Endothelial cell of umbilical vein (primary cell): ENCODE measurements at regions not wholly inside any gene's neighbourhood (a gene's known extent, or its start where the extent isn't known, plus 50 kb on each side); places are given as distances from the start of the nearest gene placed in this dataset.

ENCODE experiments used
- BruUV-seq: library from RNA; stranded (reverse); fragments of 400-500 nt; replicated peaks from 2 replicates; lab custom pipeline; 2021; lab: Mats Ljungman, UMichigan
- CTCF ChIA-PET: fragments of 300-600, 350-600 bp; sonication (Branson Sonifier 250); formaldehyde crosslinking; loops from one replicate; lab custom pipeline; 2021; ENCODE audit warnings: antibody characterized with exemption, inconsistent platforms; lab: Charles Lee
- POLR2A ChIA-PET: fragments of 300-600, 350-600 bp; sonication (Branson Sonifier 250); formaldehyde crosslinking; loops from one replicate; lab custom pipeline; 2021; ENCODE audit warnings: antibody characterized with exemption, inconsistent platforms; lab: Charles Lee
- DNase-seq: peaks from one replicate; pipeline ENCODE4 v3.0.0-alpha.2; 2011; ENCODE audit warnings: low read depth, low spot score
- FAIRE-seq: peaks from 2 replicates; lab custom pipeline; 2011; peaks lifted over from hg19 to GRCh38; lab: Jason Lieb, UNC
- H2AFZ ChIP-seq: 2 replicates; pipeline ENCODE4 v1.6.0; 2012; ENCODE audit warnings: low read depth, low read length, control low read depth, inconsistent platforms
- H3K27ac ChIP-seq: 2 replicates; pipeline ENCODE4 v1.5.1; 2011; ENCODE audit warnings: low read depth, mild to moderate bottlenecking, control low read depth, low read length, moderate library complexity; ENCODE audit not compliant: insufficient read depth
- H3K27me3 ChIP-seq, 2 experiments: 2 replicates each; pipeline versions ENCODE4 v1.6.0 to v1.6.1; 2011; ENCODE audit warnings: low read length in 2 of 2, mixed read lengths in 1 of 2; ENCODE audit not compliant: control insufficient read depth in 2 of 2, insufficient read depth in 2 of 2
- H3K36me3 ChIP-seq, 2 experiments: 2 replicates in 1 of 2; 3 replicates in 1 of 2; pipeline ENCODE4 v1.5.1; 2011; ENCODE audit warnings: low read length in 2 of 2, mild to moderate bottlenecking in 1 of 2, moderate library complexity in 1 of 2; ENCODE audit not compliant: control insufficient read depth in 2 of 2, insufficient read depth in 2 of 2; ENCODE audit errors: extremely low read depth in 1 of 2
- H3K4me1 ChIP-seq: 3 replicates; pipeline ENCODE4 v1.5.1; 2011; ENCODE audit warnings: mild to moderate bottlenecking, low read length; ENCODE audit not compliant: control insufficient read depth, insufficient read depth; ENCODE audit errors: extremely low read depth
- H3K4me2 ChIP-seq: 2 replicates; pipeline ENCODE4 v1.6.1; 2011; ENCODE audit warnings: low read length, control low read depth, mixed read lengths; ENCODE audit not compliant: insufficient read depth
- H3K4me3 ChIP-seq, 3 experiments: fragments of 200-600 bp in 1 of 3; sonication (generic), shearing (Covaris generic) in 1 of 3; replicated peaks in 1 of 3; 2 replicates each; pipeline ENCODE4 v1.5.1; 2011 to 2016; ENCODE audit warnings: control low read depth in 3 of 3, low read length in 3 of 3, mild to moderate bottlenecking in 2 of 3, inconsistent platforms in 1 of 3, low read depth in 1 of 3, moderate library complexity in 1 of 3; ENCODE audit not compliant: insufficient read depth in 1 of 3
- H3K79me2 ChIP-seq: 2 replicates; pipeline ENCODE4 v1.6.0; 2012; ENCODE audit warnings: low read length, inconsistent platforms; ENCODE audit not compliant: control insufficient read depth, insufficient read depth
- H3K9ac ChIP-seq: replicated peaks from 2 replicates; pipeline ENCODE3; 2011; ENCODE audit warnings: low read length, control low read depth; ENCODE audit not compliant: insufficient read depth; ENCODE audit errors: extremely low read depth
- H3K9me1 ChIP-seq: replicated peaks from 3 replicates; pipeline ENCODE4 v1.6.0; 2011; ENCODE audit warnings: mild to moderate bottlenecking, low read length; ENCODE audit not compliant: control insufficient read depth, insufficient read depth; ENCODE audit errors: extremely low read depth
- H3K9me3 ChIP-seq: replicated peaks from 2 replicates; pipeline ENCODE4 v1.5.1; 2012; ENCODE audit warnings: low read length, inconsistent platforms; ENCODE audit not compliant: control insufficient read depth, insufficient read depth
- H4K20me1 ChIP-seq: replicated peaks from 2 replicates; pipeline ENCODE3; 2011; ENCODE audit warnings: mild to moderate bottlenecking, low read length; ENCODE audit not compliant: control insufficient read depth, insufficient read depth; ENCODE audit errors: extremely low read depth
- CTCF ChIP-seq, 2 donors: IDR thresholded peaks; 1 replicate in 1 of 2; 2 replicates in 1 of 2; pipeline ENCODE4 v1.5.1; 2011; ENCODE audit warnings: low read length in 2 of 2, mild to moderate bottlenecking in 2 of 2, moderate library complexity in 2 of 2, control low read depth in 1 of 2, inconsistent platforms in 1 of 2, low read depth in 1 of 2; ENCODE audit not compliant: insufficient read depth in 1 of 2; ENCODE audit errors: extremely low read depth in 1 of 2
- EZH2 ChIP-seq: IDR thresholded peaks from 2 replicates; pipeline ENCODE4 v1.6.1; 2012; ENCODE audit warnings: borderline replicate concordance, low read depth, mild to moderate bottlenecking, moderate library complexity, low read length, inconsistent platforms; ENCODE audit not compliant: severe bottlenecking
- JUN ChIP-seq: IDR thresholded peaks from 2 replicates; pipeline ENCODE4 v1.6.1; 2011; ENCODE audit warnings: borderline replicate concordance, low read depth; ENCODE audit not compliant: insufficient read length, insufficient read depth
- MYC ChIP-seq: IDR thresholded peaks from one replicate; pipeline ENCODE4 v1.6.1; 2011; ENCODE audit warnings: mild to moderate bottlenecking, low read depth, low read length
- POLR2AphosphoS5 ChIP-seq: IDR thresholded peaks from 2 replicates; pipeline ENCODE4 v1.6.1; 2012; ENCODE audit warnings: low read depth, mild to moderate bottlenecking, control low read depth, low read length, moderate library complexity; ENCODE audit not compliant: insufficient read depth
- dilution Hi-C: fragments of 300-500 bp; cut with MboI; formaldehyde crosslinking; loops from one replicate; pipeline ENCODE4 v1.15.0; 2019; ENCODE audit warnings: low sequenced_read_pairs; ENCODE audit not compliant: extremely low pct_ligation_motif_present
- intact Hi-C: fragments of 100-400 bp; cut with micrococcal nuclease; formaldehyde crosslinking; loops from one replicate; pipeline ENCODE4 v1.10.0; 2022
- TF ChIP-seq, protein P1 (sequence below): IDR thresholded peaks from 2 replicates; pipeline ENCODE4 v1.6.1; 2011; ENCODE audit not compliant: insufficient read depth, insufficient read length

DNA sequence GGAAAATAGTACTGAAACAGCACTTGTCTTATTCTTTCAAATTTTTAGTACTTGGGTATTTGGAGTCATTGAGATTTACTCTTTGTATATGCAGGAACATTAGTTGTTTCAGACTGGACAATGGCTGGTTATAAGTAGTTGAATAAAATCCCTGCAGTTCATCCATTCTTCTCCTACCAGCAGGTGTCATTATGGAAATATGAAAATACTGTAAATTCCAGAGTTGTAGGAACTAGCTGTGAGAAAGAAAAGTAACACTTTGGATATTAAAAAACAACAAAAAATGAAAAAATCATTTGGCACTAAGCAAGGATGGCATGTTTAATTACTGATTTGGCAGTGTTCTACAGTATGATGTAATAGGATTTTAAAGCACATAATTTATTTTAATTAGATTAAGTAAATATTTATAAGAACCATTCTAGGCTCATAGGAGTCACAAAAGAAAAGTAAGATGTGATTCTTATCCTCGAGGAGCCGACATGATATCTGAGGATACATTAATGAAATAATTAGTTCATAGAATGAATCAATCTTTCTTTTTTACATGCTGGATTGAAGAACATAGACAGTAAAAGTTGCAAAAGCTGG is 155.3 kb downstream of the KCNRG start:
- intact Hi-C loops (loop anchor here (1.0 to 10.0 kb wide), 3 partner anchors 362 to 744 kb away; no protein-coding TSS in a partner anchor), dilution Hi-C loops (no loop called here)
- H2AFZ ChIP-seq = no peak overlapping the region
- no peak overlapping the region for H3K27ac ChIP-seq
- no peak overlapping the region for H3K9ac ChIP-seq
- H3K4me3 ChIP-seq = no peak overlapping the region
- CTCF ChIA-PET = interaction anchor here (0.6 to 3.3 kb wide), 28 partner anchors 9 to 898 kb away, joined by 3 to 14 read pairs (median 4); partner anchors contain the start of gene TRIM13
- POLR2A ChIA-PET = no interaction called here
- TF ChIP-seq POLR2AphosphoS5 (no peak), MYC (no peak), EZH2 (no peak), JUN (no peak), CTCF (IDR thresholded peaks at IDR 0.05; ENCODE audit: extremely low read depth in 1 of 2, insufficient read depth in 1 of 2, low read depth in 1 of 2, low read length in 2 of 2) (peak; percentile 8 to 24)
- TF ChIP-seq, protein P1, sequence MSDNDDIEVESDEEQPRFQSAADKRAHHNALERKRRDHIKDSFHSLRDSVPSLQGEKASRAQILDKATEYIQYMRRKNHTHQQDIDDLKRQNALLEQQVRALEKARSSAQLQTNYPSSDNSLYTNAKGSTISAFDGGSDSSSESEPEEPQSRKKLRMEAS = no peak
- no TSS peak for BruUV-seq
- H3K9me1 ChIP-seq = no peaks in the 10 kb centered on the region
- no peaks in the 10 kb centered on the region for H3K36me3 ChIP-seq
- DNase-seq = peak; percentile 69
- H3K4me1 ChIP-seq = no peaks in the 10 kb centered on the region
- H4K20me1 ChIP-seq = no peaks in the 10 kb centered on the region
- H3K4me2 ChIP-seq = no peak overlapping the region
- no peaks in the 10 kb centered on the region for H3K9me3 ChIP-seq
- H3K79me2 ChIP-seq = no peaks in the 10 kb centered on the region
- H3K27me3 ChIP-seq = no peaks in the 10 kb centered on the region
- peak; percentile 44 for FAIRE-seq
